DMS114 treated with DMSO at 0.1 percent for 48 hours (cell line): ENCODE measurements at regions not wholly inside any gene's neighbourhood (a gene's known extent, or its start where the extent isn't known, plus 50 kb on each side); places are given as distances from the start of the nearest gene placed in this dataset.

Source experiments
- DNase-seq: peaks from one replicate; lab custom pipeline; 2025; ENCODE audit not compliant: unreplicated experiment; lab: John Stamatoyannopoulos, UW

DNA sequence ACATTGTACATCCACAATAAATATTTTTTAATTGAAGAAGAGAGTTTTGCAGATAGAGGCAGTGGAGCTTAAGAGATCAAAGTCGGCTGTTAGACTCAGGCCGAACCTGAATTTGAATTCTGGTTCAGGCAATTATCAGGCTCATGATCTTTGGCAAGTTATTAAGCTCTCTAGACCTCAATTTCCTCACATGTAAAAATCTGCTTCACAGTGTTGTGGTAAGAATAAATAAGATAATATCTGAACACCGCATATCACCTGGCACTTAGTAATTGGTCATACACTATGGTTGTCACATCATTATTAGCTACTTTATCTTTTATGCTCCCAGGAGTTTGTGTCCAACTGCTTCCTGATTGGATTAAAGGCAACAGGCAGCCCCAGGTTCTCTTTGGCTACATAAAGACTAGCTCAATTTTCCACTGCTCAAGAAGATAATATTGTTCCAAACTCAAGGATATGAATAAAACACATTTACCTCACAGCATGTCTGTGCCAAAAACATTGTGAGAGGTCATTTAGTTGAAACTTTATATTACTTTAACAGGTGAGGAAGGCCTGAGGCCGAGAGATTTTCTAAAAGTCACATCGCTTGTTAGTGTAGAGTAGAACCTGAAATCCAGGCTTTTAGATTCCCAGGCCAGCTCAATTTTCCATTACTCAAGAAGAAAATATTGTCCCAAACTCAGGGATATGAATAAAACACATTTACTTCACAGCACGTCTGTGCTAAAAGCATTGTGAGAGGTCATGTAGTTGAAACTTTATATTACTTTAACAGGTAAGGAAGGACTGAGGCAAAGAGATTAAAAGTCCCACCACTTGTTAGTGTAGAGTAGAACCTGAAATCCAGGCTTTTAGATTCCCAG is 289.2 kb upstream of the PTGER4 start:
- DNase-seq: no peak

- DNase-seq: no peak
These were observed 290.1 kb upstream of the PTGER4 start for GRCh38 chr5:40389591-40389990.

DNA sequence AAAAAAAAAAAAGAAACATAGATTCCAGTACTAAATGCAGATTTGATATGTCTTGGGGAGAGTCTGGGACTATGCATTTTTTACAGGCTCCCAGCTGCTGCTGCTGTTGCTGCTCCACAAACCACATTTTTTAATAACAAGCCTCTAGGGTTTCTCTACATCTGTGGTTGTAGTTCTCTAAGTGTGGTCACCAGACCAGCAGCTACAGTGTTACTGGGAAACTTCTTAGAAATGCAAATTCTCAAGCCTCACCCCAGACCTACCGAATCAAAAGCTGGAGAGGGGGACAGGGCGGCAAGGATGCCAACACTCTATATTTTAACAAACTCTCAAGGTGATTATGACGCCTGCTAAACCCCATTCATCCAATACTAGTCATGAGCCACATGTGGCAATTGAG is 293.4 kb upstream of the PTGER4 start:
- no peak for DNase-seq

DNA sequence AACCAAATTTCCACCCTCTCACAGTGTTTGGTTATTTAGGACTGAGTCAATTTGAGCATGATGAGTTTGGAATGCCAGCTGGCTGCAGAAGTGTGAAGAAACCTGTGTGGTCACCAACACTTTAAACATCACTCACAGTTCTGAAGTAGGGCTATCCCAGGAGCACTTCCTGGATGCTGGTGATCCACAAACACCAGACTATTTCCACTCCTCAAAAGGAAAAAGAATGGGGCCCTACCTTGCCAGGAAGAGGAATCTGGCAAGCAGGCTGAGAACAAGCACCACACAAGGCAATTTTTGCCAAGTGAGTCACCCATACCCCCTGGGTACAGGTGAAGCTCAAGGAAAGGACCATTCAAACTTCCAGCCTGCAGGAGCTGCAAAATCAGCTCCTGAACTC is 294.2 kb upstream of the PTGER4 start:
- no peak for DNase-seq

DNA sequence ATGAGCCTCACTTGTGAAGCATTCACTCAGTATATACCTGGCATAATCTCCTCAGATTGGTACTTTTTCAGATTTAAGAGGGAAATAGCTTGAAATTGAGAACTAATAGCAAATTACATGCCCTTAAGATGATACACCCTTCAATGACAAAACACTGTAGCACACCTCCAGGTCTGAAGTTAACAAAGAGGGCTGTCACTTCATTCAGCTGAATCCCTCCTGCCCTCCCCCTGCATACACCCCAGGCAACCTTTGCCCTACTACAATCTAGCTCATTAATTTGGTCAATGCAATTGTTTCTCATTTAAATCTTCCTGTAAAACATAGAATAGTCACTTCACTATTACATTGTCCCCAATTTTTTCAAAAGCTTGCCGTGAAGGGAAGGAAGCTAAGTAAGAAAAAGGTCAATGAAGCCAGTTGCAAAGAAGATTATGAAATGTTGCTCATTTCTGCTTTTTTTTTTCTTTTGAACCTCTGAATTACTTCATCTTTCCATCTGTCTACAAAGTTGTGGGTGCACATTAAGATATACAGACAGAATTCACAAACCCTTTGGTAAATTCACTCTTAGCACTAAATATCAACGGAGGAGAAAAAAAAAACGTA is 294.8 kb upstream of the PTGER4 start:
- no peak for DNase-seq

- no peak for DNase-seq
These were observed 295.7 kb upstream of the PTGER4 start for GRCh38 chr5:40383749-40384651.

- no peak for DNase-seq
These were observed 297.9 kb upstream of the PTGER4 start for GRCh38 chr5:40381676-40382363.

DNA sequence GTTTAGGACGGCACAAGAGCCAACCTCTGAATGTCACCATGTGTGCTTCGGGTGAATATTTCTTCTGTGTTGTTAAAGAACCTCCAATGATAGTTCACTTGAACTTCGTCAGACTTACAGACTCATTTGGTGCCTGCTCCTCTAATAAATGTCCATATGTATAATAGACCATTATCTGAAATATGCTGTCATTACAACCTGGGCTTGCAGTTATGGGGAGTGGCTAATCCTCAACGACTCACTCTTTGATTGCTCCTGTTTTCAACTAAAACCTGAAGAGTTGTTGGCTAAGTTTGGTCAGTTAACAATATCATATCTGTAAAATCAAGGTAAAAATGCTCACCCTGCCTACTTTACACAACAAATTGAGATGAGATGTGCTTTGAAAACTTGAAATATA is 298.7 kb upstream of the PTGER4 start:
- no peak for DNase-seq

GRCh38 chr5:40378396-40379177 is 301.1 kb upstream of the PTGER4 start:
- DNase-seq: no peak

- DNase-seq: no peak
These were observed 303.1 kb upstream of the PTGER4 start for GRCh38 chr5:40376566-40376965.

- no peak for DNase-seq
These were observed 304.9 kb upstream of the PTGER4 start for GRCh38 chr5:40374853-40375252.

- DNase-seq: no peak
These were observed 311.5 kb upstream of the PTGER4 start for GRCh38 chr5:40368200-40368599.

- DNase-seq: no peak
These were observed 312.5 kb upstream of the PTGER4 start for GRCh38 chr5:40367255-40367654.

DNA sequence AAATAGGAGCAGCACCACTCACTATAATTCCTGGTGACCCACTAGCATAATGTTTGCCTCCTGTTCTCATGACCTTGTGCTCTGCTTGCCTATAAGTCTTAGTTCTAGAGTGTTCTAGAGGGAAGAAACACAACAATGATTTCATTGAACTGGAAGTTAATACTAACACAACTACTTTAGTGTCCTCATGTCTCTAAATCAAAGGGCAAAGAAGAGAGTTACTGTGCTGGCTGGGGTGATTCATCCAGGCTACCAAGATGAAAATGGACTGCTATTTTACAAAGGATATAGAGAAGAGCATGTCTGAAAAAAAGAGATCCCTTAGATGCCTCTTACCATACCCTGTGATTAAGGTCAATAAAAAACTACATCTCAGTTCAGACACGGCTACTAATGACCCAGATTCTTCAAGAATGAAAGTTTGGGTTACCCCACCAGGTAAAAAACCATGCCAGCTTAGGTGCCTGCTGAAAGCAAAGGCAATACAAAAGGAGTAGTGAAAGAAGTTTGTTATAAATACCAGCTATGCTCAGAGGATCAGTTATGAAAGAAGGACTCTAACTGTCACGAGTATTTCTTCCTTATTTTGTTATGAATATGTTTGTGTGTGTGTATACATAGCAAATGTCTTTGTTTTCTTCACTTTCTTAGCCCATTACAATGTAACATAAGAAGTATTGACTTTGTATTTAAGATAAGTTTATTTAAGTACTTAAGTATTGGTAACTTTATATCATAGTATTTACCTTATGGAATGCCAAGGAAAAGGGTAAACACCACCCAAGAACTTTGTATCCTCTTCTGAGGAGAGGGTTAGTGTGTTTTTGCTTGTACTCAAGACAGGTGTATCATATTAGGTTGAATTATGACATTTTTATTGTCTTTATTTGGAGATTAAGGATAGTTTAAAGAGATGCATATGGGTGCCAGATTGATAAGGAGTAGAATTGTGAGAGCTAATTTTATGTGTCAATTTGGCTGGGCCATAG is 314.1 kb upstream of the PTGER4 start:
- DNase-seq: no peak

GRCh38 chr5:40364441-40364840 is 315.3 kb upstream of the PTGER4 start:
- no peak for DNase-seq

- DNase-seq: no peak
These were observed 318.3 kb upstream of the PTGER4 start for GRCh38 chr5:40361378-40361777.

- DNase-seq: no peak
These were observed 319.0 kb upstream of the PTGER4 start for GRCh38 chr5:40360685-40361084.

- no peak for DNase-seq
These were observed 319.9 kb upstream of the PTGER4 start for GRCh38 chr5:40359832-40360231.

DNA sequence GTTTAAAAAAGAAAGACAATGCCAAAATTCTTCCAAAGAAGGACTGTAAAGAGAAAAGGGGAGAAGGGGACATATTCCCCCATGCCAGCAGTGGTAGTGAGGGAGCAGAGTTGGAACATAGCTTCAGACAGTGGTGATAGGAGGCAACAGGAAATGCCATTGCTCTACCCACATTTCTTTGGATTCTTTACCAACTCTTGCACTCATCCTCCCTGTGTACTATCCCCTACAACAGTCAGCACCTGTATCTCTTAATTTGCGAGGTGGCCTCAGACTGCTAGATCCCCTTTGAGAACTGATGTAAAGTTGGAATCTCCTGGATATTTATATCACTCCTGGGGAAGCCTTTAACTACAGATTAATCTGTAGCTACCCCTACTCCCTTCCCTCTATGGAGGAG is 320.6 kb upstream of the PTGER4 start:
- no peak for DNase-seq
